ENCODE measurements at regions not wholly inside any gene's neighbourhood (a gene's known extent, or its start where the extent isn't known, plus 50 kb on each side); places are given as distances from the start of the nearest gene placed in this dataset.

GRCh38 chr2:146128216-146128615, 1608.3 kb upstream of the ZEB2 start:
- Histone ChIP-seq H3K27ac (ENCODE audit: insufficient read depth, low read length) (no peak overlapping the region), H4K20me1 (ENCODE audit: control insufficient read depth, extremely low read depth, insufficient read depth, low read length) (no peaks in the 10 kb centered on the region), H3K9ac (ENCODE audit: insufficient read depth, low read length) (no peak overlapping the region), H3K4me2 (ENCODE audit: extremely low read depth, insufficient read depth, low read length) (no peak overlapping the region), H3K4me1 (ENCODE audit: control insufficient read depth, extremely low read depth, insufficient read depth, low read length) (no peaks in the 10 kb centered on the region), H2AFZ (ENCODE audit: low read length) (no peak overlapping the region), H3K27me3 (ENCODE audit: control insufficient read depth, insufficient read depth, low read length) (no peaks in the 10 kb centered on the region), H3K36me3 (ENCODE audit: control insufficient read depth, insufficient read depth, low read length) (no peaks in the 10 kb centered on the region), H3K79me2 (ENCODE audit: control insufficient read depth, insufficient read depth, low read length) (no peaks in the 10 kb centered on the region), H3K4me3 (replicated peaks in 1 of 4; ENCODE audit: control extremely low read depth in 1 of 4, insufficient read depth in 1 of 4, low read depth in 3 of 4, low read length in 4 of 4) (no peak overlapping the region), H3K9me3 (ENCODE audit: control insufficient read depth, insufficient read depth, low read depth, low read length) (no peaks in the 10 kb centered on the region)
- no peak for DNase-seq (ENCODE audit: low read depth in 2 of 2)
- no peak for TF ChIP-seq EZH2 (IDR thresholded peaks at IDR 0.05; ENCODE audit: low read length, missing control alignments)
- TF ChIP-seq, protein P1, sequence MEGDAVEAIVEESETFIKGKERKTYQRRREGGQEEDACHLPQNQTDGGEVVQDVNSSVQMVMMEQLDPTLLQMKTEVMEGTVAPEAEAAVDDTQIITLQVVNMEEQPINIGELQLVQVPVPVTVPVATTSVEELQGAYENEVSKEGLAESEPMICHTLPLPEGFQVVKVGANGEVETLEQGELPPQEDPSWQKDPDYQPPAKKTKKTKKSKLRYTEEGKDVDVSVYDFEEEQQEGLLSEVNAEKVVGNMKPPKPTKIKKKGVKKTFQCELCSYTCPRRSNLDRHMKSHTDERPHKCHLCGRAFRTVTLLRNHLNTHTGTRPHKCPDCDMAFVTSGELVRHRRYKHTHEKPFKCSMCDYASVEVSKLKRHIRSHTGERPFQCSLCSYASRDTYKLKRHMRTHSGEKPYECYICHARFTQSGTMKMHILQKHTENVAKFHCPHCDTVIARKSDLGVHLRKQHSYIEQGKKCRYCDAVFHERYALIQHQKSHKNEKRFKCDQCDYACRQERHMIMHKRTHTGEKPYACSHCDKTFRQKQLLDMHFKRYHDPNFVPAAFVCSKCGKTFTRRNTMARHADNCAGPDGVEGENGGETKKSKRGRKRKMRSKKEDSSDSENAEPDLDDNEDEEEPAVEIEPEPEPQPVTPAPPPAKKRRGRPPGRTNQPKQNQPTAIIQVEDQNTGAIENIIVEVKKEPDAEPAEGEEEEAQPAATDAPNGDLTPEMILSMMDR (conservative IDR thresholded peaks at IDR 0.05 in 1 of 2, IDR thresholded peaks at IDR 0.05 in 1 of 2; ENCODE audit: low read depth in 1 of 2, low read length in 2 of 2), result no peak

DNA sequence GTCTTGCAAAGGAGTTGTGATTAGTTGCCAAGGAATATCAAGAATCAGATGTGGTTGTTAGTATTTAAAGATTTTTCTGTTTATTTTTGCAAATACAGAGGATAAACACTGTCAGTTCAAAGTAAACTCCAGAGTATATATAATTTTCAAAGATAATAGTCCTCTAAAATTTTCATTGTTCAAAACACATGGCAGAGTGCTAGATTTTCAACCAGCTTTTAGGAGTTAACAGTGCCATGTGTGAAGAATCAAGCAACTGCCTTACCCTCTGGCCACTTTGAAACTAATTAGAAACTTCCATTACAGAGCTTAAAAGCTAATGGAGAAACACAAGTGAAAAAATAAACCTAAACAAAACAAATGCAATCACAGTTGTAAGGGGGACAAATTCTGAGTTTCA, 1605.6 kb upstream of the ZEB2 start:
- no peak overlapping the region for H3K4me3 ChIP-seq (replicated peaks in 1 of 4; ENCODE audit: control extremely low read depth in 1 of 4, insufficient read depth in 1 of 4, low read depth in 3 of 4, low read length in 4 of 4)
- no peaks in the 10 kb centered on the region for H4K20me1 ChIP-seq (ENCODE audit: control insufficient read depth, extremely low read depth, insufficient read depth, low read length)
- no peaks in the 10 kb centered on the region for H3K27me3 ChIP-seq (ENCODE audit: control insufficient read depth, insufficient read depth, low read length)
- TF ChIP-seq, protein P1 (conservative IDR thresholded peaks at IDR 0.05 in 1 of 2, IDR thresholded peaks at IDR 0.05 in 1 of 2; ENCODE audit: low read depth in 1 of 2, low read length in 2 of 2), result no peak
- no peak for TF ChIP-seq EZH2 (IDR thresholded peaks at IDR 0.05; ENCODE audit: low read length, missing control alignments)
- no peaks in the 10 kb centered on the region for H3K9me3 ChIP-seq (ENCODE audit: control insufficient read depth, insufficient read depth, low read depth, low read length)
- no peaks in the 10 kb centered on the region for H3K79me2 ChIP-seq (ENCODE audit: control insufficient read depth, insufficient read depth, low read length)
- DNase-seq (ENCODE audit: low read depth in 2 of 2), result peak in 1 of 2 donors; percentile 12
- H3K9ac ChIP-seq (ENCODE audit: insufficient read depth, low read length), result no peak overlapping the region
- H2AFZ ChIP-seq (ENCODE audit: low read length), result no peak overlapping the region
- H3K4me1 ChIP-seq (ENCODE audit: control insufficient read depth, extremely low read depth, insufficient read depth, low read length), result no peaks in the 10 kb centered on the region
- H3K27ac ChIP-seq (ENCODE audit: insufficient read depth, low read length), result no peak overlapping the region
- H3K36me3 ChIP-seq (ENCODE audit: control insufficient read depth, insufficient read depth, low read length), result no peaks in the 10 kb centered on the region
- H3K4me2 ChIP-seq (ENCODE audit: extremely low read depth, insufficient read depth, low read length), result no peak overlapping the region

GRCh38 chr2:146124741-146125140, 1604.8 kb upstream of the ZEB2 start:
- no peaks in the 10 kb centered on the region for H3K27me3 ChIP-seq (ENCODE audit: control insufficient read depth, insufficient read depth, low read length)
- H3K4me1 ChIP-seq (ENCODE audit: control insufficient read depth, extremely low read depth, insufficient read depth, low read length), result no peaks in the 10 kb centered on the region
- no peaks in the 10 kb centered on the region for H3K36me3 ChIP-seq (ENCODE audit: control insufficient read depth, insufficient read depth, low read length)
- H3K4me3 ChIP-seq (replicated peaks in 1 of 4; ENCODE audit: control extremely low read depth in 1 of 4, insufficient read depth in 1 of 4, low read depth in 3 of 4, low read length in 4 of 4), result no peak overlapping the region
- no peak overlapping the region for H3K27ac ChIP-seq (ENCODE audit: insufficient read depth, low read length)
- DNase-seq (ENCODE audit: low read depth in 2 of 2), result peak; percentile 51 to 88
- TF ChIP-seq, protein P1 (conservative IDR thresholded peaks at IDR 0.05 in 1 of 2, IDR thresholded peaks at IDR 0.05 in 1 of 2; ENCODE audit: low read depth in 1 of 2, low read length in 2 of 2), result no peak
- no peak for TF ChIP-seq EZH2 (IDR thresholded peaks at IDR 0.05; ENCODE audit: low read length, missing control alignments)
- no peak overlapping the region for H2AFZ ChIP-seq (ENCODE audit: low read length)
- H3K79me2 ChIP-seq (ENCODE audit: control insufficient read depth, insufficient read depth, low read length), result no peaks in the 10 kb centered on the region
- no peaks in the 10 kb centered on the region for H3K9me3 ChIP-seq (ENCODE audit: control insufficient read depth, insufficient read depth, low read depth, low read length)
- no peaks in the 10 kb centered on the region for H4K20me1 ChIP-seq (ENCODE audit: control insufficient read depth, extremely low read depth, insufficient read depth, low read length)
- no peak overlapping the region for H3K4me2 ChIP-seq (ENCODE audit: extremely low read depth, insufficient read depth, low read length)
- no peak overlapping the region for H3K9ac ChIP-seq (ENCODE audit: insufficient read depth, low read length)

Data from fibroblast of lung (primary cell).